ENCODE measurements at regions not wholly inside any gene's neighbourhood (a gene's known extent, or its start where the extent isn't known, plus 50 kb on each side); places are given as distances from the start of the nearest gene placed in this dataset.
"Not testable (repeated sequence)": the region's sequence is repeated elsewhere in the genome, so short reads cannot be mapped to it uniquely, and the experiment has no call there.

GRCh38 chr4:112001041-112001440 lies 144.2 kb upstream of the FAM241A start:
- ATAC-seq, result no peak
- intact Hi-C loops (cut with DNase I), result no loop called here

GRCh38 chr4:112002248-112002661 lies 143.0 kb upstream of the FAM241A start:
- no peak for DNase-seq
- intact Hi-C loops (cut with DNase I), result no loop called here
- no peak for ATAC-seq

More at GRCh38 chr4:112001041-112001440, 144.2 kb upstream of the FAM241A start:
- DNase-seq, result no peak

GRCh38 chr4:112003231-112003907 lies 141.9 kb upstream of the FAM241A start:
- no peak for DNase-seq
- ATAC-seq, result no peak
- intact Hi-C loops (cut with DNase I), result no loop called here

GRCh38 chr4:112005027-112005426 lies 140.2 kb upstream of the FAM241A start:
- DNase-seq, result no peak
- intact Hi-C loops (cut with DNase I), result no loop called here
- no peak for ATAC-seq

GRCh38 chr4:112007391-112007790 lies 137.9 kb upstream of the FAM241A start:
- DNase-seq (no peak), ATAC-seq (no peak)
- intact Hi-C loops (cut with DNase I), result no loop called here

GRCh38 chr4:112015960-112016359 lies 129.3 kb upstream of the FAM241A start:
- intact Hi-C loops (cut with DNase I), result no loop called here
- DNase-seq (no peak), ATAC-seq (no peak)

- DNase-seq (no peak), ATAC-seq (no peak)
- intact Hi-C loops (cut with DNase I), result loop anchor here in 1 of 2 donors (10.0 kb wide), 1 partner anchor 379 kb away; no protein-coding TSS in a partner anchor
Observed at GRCh38 chr4:112023402-112023950, 121.8 kb upstream of the FAM241A start.

GRCh38 chr4:112026058-112026457 lies 119.2 kb upstream of the FAM241A start:
- intact Hi-C loops (cut with DNase I), result loop anchor here in 1 of 2 donors (10.0 kb wide), 1 partner anchor 381 kb away; no protein-coding TSS in a partner anchor
- no peak for DNase-seq
- no peak for ATAC-seq

GRCh38 chr4:112029771-112030171 lies 115.5 kb upstream of the FAM241A start:
- ATAC-seq, result no peak
- intact Hi-C loops (cut with DNase I), result loop anchor here (2.0 to 10.0 kb wide), 2 partner anchors 385 to 387 kb away; no protein-coding TSS in a partner anchor
- DNase-seq, result no peak

GRCh38 chr4:112031712-112032328 lies 113.4 kb upstream of the FAM241A start:
- peak; percentile 55 to 61 for ATAC-seq
- DNase-seq, result no peak
- intact Hi-C loops (cut with DNase I), result loop anchor here in 1 of 2 donors (2.0 kb wide), 1 partner anchor 389 kb away; no protein-coding TSS in a partner anchor

GRCh38 chr4:112036886-112037285 lies 108.4 kb upstream of the FAM241A start:
- intact Hi-C loops (cut with DNase I), result no loop called here
- no peak for DNase-seq
- ATAC-seq, result no peak

GRCh38 chr4:112038861-112039260 lies 106.4 kb upstream of the FAM241A start:
- DNase-seq, result no peak
- intact Hi-C loops (cut with DNase I), result no loop called here
- ATAC-seq, result no peak

GRCh38 chr4:112049119-112049518 lies 96.1 kb upstream of the FAM241A start:
- intact Hi-C loops (cut with DNase I); ATAC-seq: not testable (repeated sequence)

GRCh38 chr4:112053825-112054350 lies 91.4 kb upstream of the FAM241A start:
- intact Hi-C loops (cut with DNase I), result no loop called here
- no peak for ATAC-seq

More at GRCh38 chr4:112049119-112049518, 96.1 kb upstream of the FAM241A start:
- not testable (repeated sequence) for DNase-seq

GRCh38 chr4:112055100-112055499 lies 90.2 kb upstream of the FAM241A start:
- ATAC-seq (no peak), DNase-seq (no peak)
- intact Hi-C loops (cut with DNase I), result no loop called here

More at GRCh38 chr4:112053825-112054350, 91.4 kb upstream of the FAM241A start:
- no peak for DNase-seq

- ATAC-seq (no peak), DNase-seq (no peak)
- intact Hi-C loops (cut with DNase I), result no loop called here
Observed at GRCh38 chr4:112057470-112057869, 87.8 kb upstream of the FAM241A start.

GRCh38 chr4:112058433-112058832 lies 86.8 kb upstream of the FAM241A start:
- intact Hi-C loops (cut with DNase I), result no loop called here
- ATAC-seq, result no peak
- no peak for DNase-seq

GRCh38 chr4:112060212-112060611 lies 85.0 kb upstream of the FAM241A start:
- DNase-seq, result no peak
- no peak for ATAC-seq
- intact Hi-C loops (cut with DNase I), result no loop called here

GRCh38 chr4:112061207-112061817 lies 83.9 kb upstream of the FAM241A start:
- DNase-seq (no peak), ATAC-seq (no peak)
- intact Hi-C loops (cut with DNase I), result no loop called here

- DNase-seq, result no peak
- intact Hi-C loops (cut with DNase I), result no loop called here
- ATAC-seq, result no peak
Observed at GRCh38 chr4:112063260-112063659, 82.0 kb upstream of the FAM241A start.

Measured in left cardiac atrium (tissue), 4 donors.